ENCODE measurements at regions not wholly inside any gene's neighbourhood (a gene's known extent, or its start where the extent isn't known, plus 50 kb on each side); places are given as distances from the start of the nearest gene placed in this dataset.

DNA sequence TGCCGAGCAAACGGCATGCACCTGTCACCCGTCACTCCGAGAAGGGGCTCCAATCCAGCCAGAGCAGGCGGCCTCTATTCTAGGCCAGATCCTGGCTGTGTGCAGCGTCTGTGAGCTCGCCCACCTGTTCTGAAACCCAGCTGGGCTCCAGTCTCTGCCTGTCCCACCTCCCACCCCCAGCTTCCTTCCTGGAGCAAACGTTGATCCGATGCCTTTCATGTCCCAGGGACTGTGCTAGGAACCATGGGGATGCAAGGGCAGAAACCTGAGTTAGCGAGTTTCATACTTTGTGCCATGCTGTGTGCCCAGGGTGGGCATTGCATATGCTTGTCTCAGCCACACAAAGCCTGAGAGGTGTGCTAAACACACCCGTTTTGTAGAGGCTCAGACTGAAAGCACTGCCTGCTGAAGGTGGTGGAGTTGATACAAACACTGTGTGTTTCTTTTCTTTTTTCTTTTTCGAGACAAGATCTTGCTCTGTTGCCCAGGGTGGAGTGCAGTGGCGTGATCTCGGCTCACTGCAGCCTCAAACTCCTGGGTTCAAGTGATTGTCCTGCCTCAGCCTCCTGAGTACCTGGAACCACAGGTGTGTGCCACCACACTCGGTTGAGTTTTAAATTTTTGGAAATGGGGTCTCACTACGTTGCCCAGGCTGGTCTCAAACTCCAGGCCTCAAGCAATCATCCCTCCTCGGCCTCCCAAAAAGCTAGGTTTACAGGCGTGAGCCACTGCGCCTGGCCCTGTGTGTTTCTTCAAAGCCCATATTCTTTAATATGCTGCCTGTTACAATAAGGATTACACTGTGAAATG, 84.1 kb upstream of the MED13L start:
- no peak overlapping the region for H3K4me3 ChIP-seq (ENCODE audit: low read depth, low read length)
- peak; percentile 64 for DNase-seq (ENCODE audit: low read depth)
- TF ChIP-seq, protein P1, sequence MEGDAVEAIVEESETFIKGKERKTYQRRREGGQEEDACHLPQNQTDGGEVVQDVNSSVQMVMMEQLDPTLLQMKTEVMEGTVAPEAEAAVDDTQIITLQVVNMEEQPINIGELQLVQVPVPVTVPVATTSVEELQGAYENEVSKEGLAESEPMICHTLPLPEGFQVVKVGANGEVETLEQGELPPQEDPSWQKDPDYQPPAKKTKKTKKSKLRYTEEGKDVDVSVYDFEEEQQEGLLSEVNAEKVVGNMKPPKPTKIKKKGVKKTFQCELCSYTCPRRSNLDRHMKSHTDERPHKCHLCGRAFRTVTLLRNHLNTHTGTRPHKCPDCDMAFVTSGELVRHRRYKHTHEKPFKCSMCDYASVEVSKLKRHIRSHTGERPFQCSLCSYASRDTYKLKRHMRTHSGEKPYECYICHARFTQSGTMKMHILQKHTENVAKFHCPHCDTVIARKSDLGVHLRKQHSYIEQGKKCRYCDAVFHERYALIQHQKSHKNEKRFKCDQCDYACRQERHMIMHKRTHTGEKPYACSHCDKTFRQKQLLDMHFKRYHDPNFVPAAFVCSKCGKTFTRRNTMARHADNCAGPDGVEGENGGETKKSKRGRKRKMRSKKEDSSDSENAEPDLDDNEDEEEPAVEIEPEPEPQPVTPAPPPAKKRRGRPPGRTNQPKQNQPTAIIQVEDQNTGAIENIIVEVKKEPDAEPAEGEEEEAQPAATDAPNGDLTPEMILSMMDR (IDR thresholded peaks at IDR 0.05; ENCODE audit: insufficient read depth, low read depth, low read length, missing control alignments), result no peak

DNA sequence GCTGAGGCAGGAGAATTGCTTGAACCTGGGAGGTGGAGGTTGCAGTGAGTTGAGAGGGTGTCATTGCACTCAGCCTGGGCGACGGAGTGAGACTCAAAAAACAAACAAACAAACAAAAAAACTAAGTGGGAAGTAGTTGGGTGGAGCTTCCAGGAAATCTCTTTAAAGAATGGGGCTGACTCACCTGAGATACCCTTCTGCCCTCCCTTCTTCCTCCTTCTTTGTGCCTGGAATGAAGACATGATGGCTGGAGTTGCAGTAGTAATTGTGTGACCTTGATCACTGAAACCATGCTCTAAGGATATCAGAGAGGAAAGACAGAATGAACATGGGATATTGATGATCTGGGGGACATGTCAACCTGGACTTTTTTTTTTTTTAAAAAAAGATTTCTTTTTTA, 87.6 kb upstream of the MED13L start:
- TF ChIP-seq, protein P1 (IDR thresholded peaks at IDR 0.05; ENCODE audit: insufficient read depth, low read depth, low read length, missing control alignments), result no peak
- no peak for DNase-seq (ENCODE audit: low read depth)

DNA sequence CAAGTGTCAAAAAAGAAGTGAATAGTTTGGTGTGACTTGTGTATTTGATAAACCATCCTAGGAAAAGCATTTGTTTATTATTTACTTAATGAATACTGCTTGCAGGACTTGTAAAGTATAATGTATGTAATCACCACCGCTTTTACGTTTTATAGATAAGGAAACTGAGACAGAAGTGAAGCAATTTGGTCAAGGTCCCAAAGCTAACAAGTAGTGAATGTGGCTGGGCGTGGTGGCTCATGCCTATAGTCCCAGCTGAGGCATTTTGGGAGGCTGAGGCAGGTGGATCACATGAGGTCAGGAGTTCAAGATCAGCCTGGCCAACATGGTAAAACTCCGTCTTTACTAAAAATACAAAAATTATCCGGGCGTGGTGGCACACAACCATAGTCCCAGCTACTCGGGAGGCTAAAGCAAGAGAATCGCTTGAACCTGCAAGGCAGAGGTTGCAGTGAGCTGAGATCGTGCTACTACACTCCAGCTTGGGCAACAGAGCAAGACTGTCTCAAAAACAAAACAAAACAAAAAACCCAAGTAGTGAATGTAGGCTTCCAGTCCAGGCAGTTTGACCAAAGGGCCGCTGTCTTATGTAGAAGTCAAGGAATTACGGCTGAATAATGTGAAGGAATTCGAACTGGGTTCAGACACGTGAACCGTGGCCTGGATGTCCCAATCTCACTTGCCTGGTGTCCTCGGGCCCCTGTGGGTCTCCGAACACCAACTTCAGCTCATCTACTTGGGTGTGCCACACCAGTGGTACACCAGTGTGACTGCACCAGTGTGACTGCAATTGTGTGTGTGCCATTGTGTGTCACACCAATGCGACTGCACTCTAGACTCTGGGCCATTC, 88.3 kb upstream of the MED13L start:
- DNase-seq (ENCODE audit: low read depth), result no peak
- TF ChIP-seq, protein P1 (IDR thresholded peaks at IDR 0.05; ENCODE audit: insufficient read depth, low read depth, low read length, missing control alignments), result no peak
- H3K4me3 ChIP-seq (ENCODE audit: low read depth, low read length), result no peak overlapping the region

More for the DNA sequence above, 87.6 kb upstream of the MED13L start:
- no peak overlapping the region for H3K4me3 ChIP-seq (ENCODE audit: low read depth, low read length)

DNA sequence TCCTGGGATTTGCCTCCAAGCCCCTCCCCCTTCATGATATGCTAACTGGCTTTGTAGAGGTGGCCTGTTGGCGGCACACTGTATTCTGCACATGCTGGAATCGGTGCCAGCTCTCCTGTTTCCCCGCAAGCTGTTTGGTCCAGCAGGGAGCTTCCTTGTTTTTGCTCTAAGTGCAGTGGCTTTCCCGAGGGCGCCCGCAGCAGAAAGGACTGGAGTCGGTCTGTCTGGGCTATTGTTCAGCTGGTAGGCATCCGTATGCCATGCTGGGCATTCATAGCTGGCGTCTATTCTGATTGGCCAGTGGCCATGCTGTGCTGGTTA, 88.9 kb upstream of the MED13L start:
- TF ChIP-seq, protein P1 (IDR thresholded peaks at IDR 0.05; ENCODE audit: insufficient read depth, low read depth, low read length, missing control alignments), result no peak
- DNase-seq (ENCODE audit: low read depth), result no peak
- no peak overlapping the region for H3K4me3 ChIP-seq (ENCODE audit: low read depth, low read length)

DNA sequence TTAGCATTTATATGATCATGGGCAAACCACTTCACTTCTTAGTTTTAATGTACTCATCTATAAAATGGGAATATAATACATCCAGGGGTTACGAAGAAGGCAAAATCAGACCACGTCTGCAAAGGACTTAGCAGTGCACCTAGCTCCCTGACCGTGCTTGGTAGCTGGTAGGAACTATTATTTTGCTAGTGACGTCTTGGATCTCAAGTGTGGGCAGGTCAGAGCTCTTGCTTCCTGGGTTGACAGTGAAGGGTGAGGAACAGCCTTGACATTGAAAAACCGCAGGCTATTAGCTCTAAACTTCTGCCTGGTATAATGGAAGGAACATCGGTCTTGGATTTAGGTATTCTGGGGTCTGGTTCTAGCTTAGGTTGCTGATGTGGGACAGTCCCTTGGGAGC, 89.3 kb upstream of the MED13L start:
- no peak overlapping the region for H3K4me3 ChIP-seq (ENCODE audit: low read depth, low read length)
- TF ChIP-seq, protein P1 (IDR thresholded peaks at IDR 0.05; ENCODE audit: insufficient read depth, low read depth, low read length, missing control alignments), result no peak
- DNase-seq (ENCODE audit: low read depth), result no peak

DNA sequence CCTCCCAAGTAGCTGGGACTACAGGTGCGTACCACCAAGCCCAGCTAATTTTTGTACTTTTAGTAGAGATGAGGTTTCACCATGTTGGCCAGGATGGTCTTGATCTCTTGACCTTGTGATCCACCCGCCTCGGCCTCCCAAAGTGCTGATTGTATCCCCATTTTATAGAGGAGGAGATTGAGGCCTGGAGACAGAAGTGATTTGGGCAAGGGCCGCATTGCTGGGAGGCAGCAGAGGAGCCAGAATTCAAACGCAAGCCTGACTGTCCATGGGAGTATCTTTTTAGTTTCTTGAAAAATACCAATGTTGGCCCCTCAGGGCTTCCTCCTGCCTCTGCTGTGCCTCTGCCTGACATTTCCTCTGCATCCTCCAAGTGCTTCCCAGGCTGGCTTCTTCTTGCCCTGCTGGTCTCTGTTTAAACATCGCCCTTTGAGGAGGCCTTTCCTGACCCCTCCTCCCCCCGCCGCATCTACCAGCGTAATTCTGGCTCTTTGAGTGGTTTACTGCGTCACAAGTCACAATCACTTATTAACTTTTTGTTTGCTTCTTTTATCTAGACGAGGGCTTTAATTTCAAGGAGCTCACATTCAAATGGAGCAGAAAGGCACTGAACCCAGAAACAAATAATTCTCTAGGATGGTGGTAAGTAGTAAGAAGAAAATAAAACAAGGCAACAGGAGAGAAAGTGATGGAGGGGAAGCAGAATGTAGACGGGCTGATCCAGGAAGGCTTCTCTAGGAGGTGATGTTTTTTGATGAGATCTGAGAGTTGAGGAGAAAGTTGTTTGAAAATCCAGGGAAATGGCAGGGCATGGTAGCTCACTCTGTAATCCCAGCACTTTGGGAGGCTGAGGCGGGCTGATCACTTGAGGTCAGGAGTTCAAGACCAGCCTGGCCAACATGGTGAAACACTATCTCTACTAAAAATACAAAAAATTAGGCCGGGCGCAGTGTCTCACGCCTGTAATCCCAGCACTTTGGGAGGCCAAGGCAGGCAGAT, 91.0 kb upstream of the MED13L start:
- no peak overlapping the region for H3K4me3 ChIP-seq (ENCODE audit: low read depth, low read length)
- TF ChIP-seq, protein P1 (IDR thresholded peaks at IDR 0.05; ENCODE audit: insufficient read depth, low read depth, low read length, missing control alignments), result no peak
- no peak for DNase-seq (ENCODE audit: low read depth)

All from GM12865 (cell line).